ENCODE measurements at regions not wholly inside any gene's neighbourhood (a gene's known extent, or its start where the extent isn't known, plus 50 kb on each side); places are given as distances from the start of the nearest gene placed in this dataset.

GRCh38 chr6:74579794-74580193, 626.1 kb downstream of the COL12A1 start:
- no peaks in the 10 kb centered on the region for H3K36me3 ChIP-seq
- no peaks in the 10 kb centered on the region for H3K9me3 ChIP-seq
- TF ChIP-seq POLR2A (IDR thresholded peaks at IDR 0.05), result no peak
- TF ChIP-seq CTCF (IDR thresholded peaks at IDR 0.05 in 8 of 11, conservative IDR thresholded peaks at IDR 0.05 in 3 of 11), result no peak
- no peak for TF ChIP-seq POLR2AphosphoS5 (IDR thresholded peaks at IDR 0.05)
- no peak for DNase-seq
- H3K4me1 ChIP-seq, result no peaks in the 10 kb centered on the region
- no peak overlapping the region for H3K4me3 ChIP-seq
- no peaks in the 10 kb centered on the region for H3K27me3 ChIP-seq (replicated peaks in 1 of 7)
- no peak overlapping the region for H3K27ac ChIP-seq
- 88 to 97% (median 93%) methylated on average over 3 of the region's 3 CpGs for WGBS, 5 donors
- intact Hi-C loops (cut with DNase I; ENCODE audit: low total_unique reads), result no loop called here

GRCh38 chr6:74579047-74579446, 626.8 kb downstream of the COL12A1 start:
- TF ChIP-seq POLR2AphosphoS5 (IDR thresholded peaks at IDR 0.05), result no peak
- TF ChIP-seq CTCF (IDR thresholded peaks at IDR 0.05 in 8 of 11, conservative IDR thresholded peaks at IDR 0.05 in 3 of 11), result no peak
- no peak for TF ChIP-seq POLR2A (IDR thresholded peaks at IDR 0.05)
- Histone ChIP-seq H3K4me1 (no peaks in the 10 kb centered on the region), H3K27ac (no peak overlapping the region), H3K4me3 (no peak overlapping the region), H3K36me3 (no peaks in the 10 kb centered on the region), H3K27me3 (replicated peaks in 1 of 7) (no peaks in the 10 kb centered on the region), H3K9me3 (no peaks in the 10 kb centered on the region)
- no peak for DNase-seq
- 86 to 94% (median 88%) methylated on average over 2 of the region's 2 CpGs for WGBS, 5 donors
- intact Hi-C loops (cut with DNase I; ENCODE audit: low total_unique reads), result no loop called here

- TF ChIP-seq CTCF (IDR thresholded peaks at IDR 0.05 in 8 of 11, conservative IDR thresholded peaks at IDR 0.05 in 3 of 11) (no peak), POLR2AphosphoS5 (IDR thresholded peaks at IDR 0.05) (no peak), POLR2A (IDR thresholded peaks at IDR 0.05) (no peak)
- no peaks in the 10 kb centered on the region for H3K9me3 ChIP-seq
- H3K4me3 ChIP-seq, result no peak overlapping the region
- intact Hi-C loops (cut with DNase I; ENCODE audit: low total_unique reads), result no loop called here
- no peak overlapping the region for H3K27ac ChIP-seq
- DNase-seq, result no peak
- H3K27me3 ChIP-seq (replicated peaks in 1 of 7), result no peaks in the 10 kb centered on the region
- no peaks in the 10 kb centered on the region for H3K36me3 ChIP-seq
- H3K4me1 ChIP-seq, result no peaks in the 10 kb centered on the region
Measured at GRCh38 chr6:74578339-74578738, 627.5 kb downstream of the COL12A1 start.

- Histone ChIP-seq H3K36me3 (no peaks in the 10 kb centered on the region), H3K9me3 (no peaks in the 10 kb centered on the region), H3K4me1 (no peaks in the 10 kb centered on the region), H3K27me3 (replicated peaks in 1 of 7) (no peaks in the 10 kb centered on the region), H3K27ac (no peak overlapping the region), H3K4me3 (no peak overlapping the region)
- DNase-seq, result no peak
- intact Hi-C loops (cut with DNase I; ENCODE audit: low total_unique reads), result no loop called here
- TF ChIP-seq POLR2AphosphoS5 (IDR thresholded peaks at IDR 0.05) (no peak), CTCF (IDR thresholded peaks at IDR 0.05 in 8 of 11, conservative IDR thresholded peaks at IDR 0.05 in 3 of 11) (no peak), POLR2A (IDR thresholded peaks at IDR 0.05) (no peak)
Measured at GRCh38 chr6:74577619-74578018, 628.2 kb downstream of the COL12A1 start.
